GM12873 (cell line): ENCODE measurements at regions not wholly inside any gene's neighbourhood (a gene's known extent, or its start where the extent isn't known, plus 50 kb on each side); places are given as distances from the start of the nearest gene placed in this dataset.

Source experiments
- TF ChIP-seq, protein P1 (sequence below): IDR thresholded peaks from 2 replicates; pipeline ENCODE4 v1.5.1; 2012; ENCODE audit warnings: low read depth, mild to moderate bottlenecking, moderate library complexity, low read length, control low read depth; ENCODE audit not compliant: insufficient read depth; ENCODE audit errors: missing control alignments

GRCh38 chr10:6843481-6843881 is 263.4 kb upstream of the PRKCQ start:
- TF ChIP-seq, protein P1, sequence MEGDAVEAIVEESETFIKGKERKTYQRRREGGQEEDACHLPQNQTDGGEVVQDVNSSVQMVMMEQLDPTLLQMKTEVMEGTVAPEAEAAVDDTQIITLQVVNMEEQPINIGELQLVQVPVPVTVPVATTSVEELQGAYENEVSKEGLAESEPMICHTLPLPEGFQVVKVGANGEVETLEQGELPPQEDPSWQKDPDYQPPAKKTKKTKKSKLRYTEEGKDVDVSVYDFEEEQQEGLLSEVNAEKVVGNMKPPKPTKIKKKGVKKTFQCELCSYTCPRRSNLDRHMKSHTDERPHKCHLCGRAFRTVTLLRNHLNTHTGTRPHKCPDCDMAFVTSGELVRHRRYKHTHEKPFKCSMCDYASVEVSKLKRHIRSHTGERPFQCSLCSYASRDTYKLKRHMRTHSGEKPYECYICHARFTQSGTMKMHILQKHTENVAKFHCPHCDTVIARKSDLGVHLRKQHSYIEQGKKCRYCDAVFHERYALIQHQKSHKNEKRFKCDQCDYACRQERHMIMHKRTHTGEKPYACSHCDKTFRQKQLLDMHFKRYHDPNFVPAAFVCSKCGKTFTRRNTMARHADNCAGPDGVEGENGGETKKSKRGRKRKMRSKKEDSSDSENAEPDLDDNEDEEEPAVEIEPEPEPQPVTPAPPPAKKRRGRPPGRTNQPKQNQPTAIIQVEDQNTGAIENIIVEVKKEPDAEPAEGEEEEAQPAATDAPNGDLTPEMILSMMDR, result peak; percentile 49

DNA sequence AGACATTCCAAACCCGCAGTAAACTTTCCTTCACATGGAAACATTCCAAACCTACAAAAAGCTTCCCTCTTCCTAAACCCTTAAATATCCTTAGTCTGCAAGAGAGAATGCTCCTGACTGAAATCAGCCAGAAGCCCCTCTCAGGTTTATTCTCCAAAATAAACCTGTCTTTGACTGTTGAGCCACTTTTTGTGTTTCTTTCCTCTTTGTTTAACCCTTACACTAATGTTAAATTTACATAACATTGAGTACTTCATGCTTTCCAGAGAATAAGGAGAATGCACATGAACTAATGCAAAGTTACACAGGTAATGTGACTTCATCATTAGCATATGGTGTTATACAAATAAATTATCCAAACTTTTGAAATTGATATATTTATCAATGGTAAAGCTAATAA is 262.6 kb upstream of the PRKCQ start:
- TF ChIP-seq, protein P1, result no peak

DNA sequence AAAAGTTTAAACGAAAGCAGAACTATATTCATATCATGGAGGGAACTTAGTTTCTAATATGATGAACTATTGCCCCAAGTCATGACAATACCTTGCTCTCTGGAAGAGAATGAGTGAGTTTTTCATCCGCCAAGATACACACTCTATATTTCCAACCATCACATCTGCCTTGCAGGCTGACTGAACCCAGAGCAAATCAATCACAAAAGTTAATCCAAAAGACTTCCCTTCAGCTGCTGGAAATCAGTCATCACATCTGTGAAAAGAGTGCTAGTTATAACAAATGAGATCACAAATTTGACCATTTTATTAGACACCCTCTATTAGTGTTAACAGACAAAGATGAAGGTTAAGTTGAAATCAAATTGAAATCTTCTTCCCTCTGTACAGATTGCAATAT is 261.7 kb upstream of the PRKCQ start:
- TF ChIP-seq, protein P1, result no peak

DNA sequence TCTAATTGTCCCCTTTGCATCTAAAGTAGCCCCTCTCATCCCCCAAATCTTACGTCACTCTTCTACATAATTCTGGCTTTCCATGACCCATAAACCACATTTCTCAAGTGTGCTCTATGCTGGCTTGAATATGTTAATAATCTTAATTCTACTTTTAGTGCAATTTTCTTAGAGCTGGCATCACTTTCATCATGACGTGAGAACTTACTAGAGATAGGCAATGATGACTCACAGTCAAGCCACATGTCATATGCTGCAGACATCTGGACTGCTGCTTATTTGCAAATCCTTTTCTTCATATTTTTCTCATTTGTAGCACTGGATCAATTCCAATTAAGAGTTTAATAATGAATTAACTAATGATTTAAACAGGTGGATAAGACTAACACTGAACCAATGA is 260.7 kb upstream of the PRKCQ start:
- TF ChIP-seq, protein P1, result no peak

DNA sequence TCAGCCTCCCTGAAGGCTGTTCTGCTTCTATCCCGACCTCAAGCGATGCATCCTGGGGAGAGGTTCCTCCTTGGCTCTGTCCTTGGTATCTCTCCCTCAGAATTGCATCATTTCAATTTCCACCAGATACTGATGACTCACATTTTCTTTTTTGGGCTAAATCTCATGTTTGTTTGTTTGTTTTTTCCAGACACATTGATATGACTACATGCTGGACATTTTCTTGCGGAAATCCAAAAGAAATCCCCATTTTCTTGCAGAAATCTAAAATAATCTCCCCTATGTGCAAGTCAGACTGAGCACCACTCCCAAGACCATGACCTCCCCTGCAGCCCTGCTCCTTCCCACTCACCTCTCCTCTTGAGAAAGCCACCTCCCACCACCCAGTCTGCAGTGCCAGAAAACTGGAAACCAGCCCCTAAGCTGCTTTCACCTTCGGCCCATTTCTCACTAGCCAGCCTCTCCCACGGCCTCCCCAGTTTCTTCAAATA is 260.2 kb upstream of the PRKCQ start:
- TF ChIP-seq, protein P1, result no peak

- TF ChIP-seq, protein P1, result peak; percentile 43
Observed at GRCh38 chr10:6838118-6838517, 258.0 kb upstream of the PRKCQ start.

DNA sequence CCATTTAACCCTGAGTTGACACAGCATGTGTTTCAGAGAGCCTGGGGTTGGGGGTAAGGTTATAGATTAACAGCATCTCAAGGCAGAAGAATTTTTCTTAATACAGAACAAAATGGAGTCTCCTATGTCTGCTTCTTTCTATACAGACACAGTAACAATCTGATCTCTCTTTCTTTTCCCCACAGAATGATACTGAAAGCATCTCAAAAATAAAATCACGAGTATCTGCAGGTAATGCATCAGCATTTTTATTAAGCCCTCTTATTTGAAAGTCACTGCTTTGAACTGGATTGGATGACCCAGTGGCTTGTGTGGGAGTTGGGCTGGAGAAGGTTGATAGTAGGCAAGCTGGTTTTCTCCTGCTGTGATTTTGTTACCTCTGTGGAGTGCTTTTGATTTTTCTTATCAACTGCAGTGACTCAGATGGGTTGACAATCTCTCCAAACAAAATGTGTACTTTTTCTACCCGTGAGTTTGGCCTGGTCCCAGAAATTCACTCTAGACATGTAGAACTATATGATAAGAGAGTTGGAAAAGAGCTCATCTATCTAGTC is 253.5 kb upstream of the PRKCQ start:
- TF ChIP-seq, protein P1, result no peak
